WTC11 (cell line): ENCODE measurements at regions not wholly inside any gene's neighbourhood (a gene's known extent, or its start where the extent isn't known, plus 50 kb on each side); places are given as distances from the start of the nearest gene placed in this dataset.

ENCODE experiments used
- MXD4 ChIP-seq: fragments of 250-450 bp; sonication (Bioruptor Pico); IDR thresholded peaks from 2 replicates; pipeline ENCODE4 v1.8.0; 2021; ENCODE audit warnings: mild to moderate bottlenecking, moderate library complexity, borderline replicate concordance
- TF ChIP-seq, protein P1 (sequence below): fragments of 200-600 bp; IDR thresholded peaks from 2 replicates; pipeline ENCODE4 v1.8.0; 2022; ENCODE audit warnings: antibody characterized with exemption
- TF ChIP-seq, protein P2 (sequence below): sonication (generic); formaldehyde crosslinking; IDR thresholded peaks from 2 replicates; pipeline ENCODE4 v1.8.1; 2022; ENCODE audit warnings: low read depth, mild to moderate bottlenecking, moderate library complexity, missing genetic modification reagents, borderline replicate concordance
- TF ChIP-seq, protein P3 (sequence below): sonication (generic); formaldehyde crosslinking; conservative IDR thresholded peaks from 2 replicates; pipeline ENCODE4 v1.8.1; 2022; ENCODE audit warnings: mild to moderate bottlenecking, missing genetic modification reagents
- TF ChIP-seq, protein P4 (sequence below): sonication (generic); formaldehyde crosslinking; IDR thresholded peaks from 2 replicates; pipeline ENCODE4 v1.8.0; 2022; ENCODE audit warnings: mild to moderate bottlenecking, missing genetic modification reagents
- TF ChIP-seq, protein P5 (sequence below): sonication (generic); formaldehyde crosslinking; IDR thresholded peaks from 2 replicates; pipeline ENCODE4 v1.8.1; 2022; ENCODE audit warnings: low read depth, missing genetic modification reagents, borderline replicate concordance

GRCh38 chr1:96060621-96061020 lies 661.0 kb upstream of the PTBP2 start:
- TF ChIP-seq, protein P1, sequence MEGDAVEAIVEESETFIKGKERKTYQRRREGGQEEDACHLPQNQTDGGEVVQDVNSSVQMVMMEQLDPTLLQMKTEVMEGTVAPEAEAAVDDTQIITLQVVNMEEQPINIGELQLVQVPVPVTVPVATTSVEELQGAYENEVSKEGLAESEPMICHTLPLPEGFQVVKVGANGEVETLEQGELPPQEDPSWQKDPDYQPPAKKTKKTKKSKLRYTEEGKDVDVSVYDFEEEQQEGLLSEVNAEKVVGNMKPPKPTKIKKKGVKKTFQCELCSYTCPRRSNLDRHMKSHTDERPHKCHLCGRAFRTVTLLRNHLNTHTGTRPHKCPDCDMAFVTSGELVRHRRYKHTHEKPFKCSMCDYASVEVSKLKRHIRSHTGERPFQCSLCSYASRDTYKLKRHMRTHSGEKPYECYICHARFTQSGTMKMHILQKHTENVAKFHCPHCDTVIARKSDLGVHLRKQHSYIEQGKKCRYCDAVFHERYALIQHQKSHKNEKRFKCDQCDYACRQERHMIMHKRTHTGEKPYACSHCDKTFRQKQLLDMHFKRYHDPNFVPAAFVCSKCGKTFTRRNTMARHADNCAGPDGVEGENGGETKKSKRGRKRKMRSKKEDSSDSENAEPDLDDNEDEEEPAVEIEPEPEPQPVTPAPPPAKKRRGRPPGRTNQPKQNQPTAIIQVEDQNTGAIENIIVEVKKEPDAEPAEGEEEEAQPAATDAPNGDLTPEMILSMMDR, result no peak
- TF ChIP-seq, protein P2, sequence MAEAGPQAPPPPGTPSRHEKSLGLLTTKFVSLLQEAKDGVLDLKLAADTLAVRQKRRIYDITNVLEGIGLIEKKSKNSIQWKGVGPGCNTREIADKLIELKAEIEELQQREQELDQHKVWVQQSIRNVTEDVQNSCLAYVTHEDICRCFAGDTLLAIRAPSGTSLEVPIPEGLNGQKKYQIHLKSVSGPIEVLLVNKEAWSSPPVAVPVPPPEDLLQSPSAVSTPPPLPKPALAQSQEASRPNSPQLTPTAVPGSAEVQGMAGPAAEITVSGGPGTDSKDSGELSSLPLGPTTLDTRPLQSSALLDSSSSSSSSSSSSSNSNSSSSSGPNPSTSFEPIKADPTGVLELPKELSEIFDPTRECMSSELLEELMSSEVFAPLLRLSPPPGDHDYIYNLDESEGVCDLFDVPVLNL (CRISPR knock-in tag), result no peak
- TF ChIP-seq, protein P3, sequence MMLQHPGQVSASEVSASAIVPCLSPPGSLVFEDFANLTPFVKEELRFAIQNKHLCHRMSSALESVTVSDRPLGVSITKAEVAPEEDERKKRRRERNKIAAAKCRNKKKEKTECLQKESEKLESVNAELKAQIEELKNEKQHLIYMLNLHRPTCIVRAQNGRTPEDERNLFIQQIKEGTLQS (CRISPR knock-in tag), result no peak
- TF ChIP-seq, protein P4, sequence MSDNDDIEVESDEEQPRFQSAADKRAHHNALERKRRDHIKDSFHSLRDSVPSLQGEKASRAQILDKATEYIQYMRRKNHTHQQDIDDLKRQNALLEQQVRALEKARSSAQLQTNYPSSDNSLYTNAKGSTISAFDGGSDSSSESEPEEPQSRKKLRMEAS, result no peak
- no peak for TF ChIP-seq MXD4 (CRISPR knock-in tag)
- TF ChIP-seq, protein P5, sequence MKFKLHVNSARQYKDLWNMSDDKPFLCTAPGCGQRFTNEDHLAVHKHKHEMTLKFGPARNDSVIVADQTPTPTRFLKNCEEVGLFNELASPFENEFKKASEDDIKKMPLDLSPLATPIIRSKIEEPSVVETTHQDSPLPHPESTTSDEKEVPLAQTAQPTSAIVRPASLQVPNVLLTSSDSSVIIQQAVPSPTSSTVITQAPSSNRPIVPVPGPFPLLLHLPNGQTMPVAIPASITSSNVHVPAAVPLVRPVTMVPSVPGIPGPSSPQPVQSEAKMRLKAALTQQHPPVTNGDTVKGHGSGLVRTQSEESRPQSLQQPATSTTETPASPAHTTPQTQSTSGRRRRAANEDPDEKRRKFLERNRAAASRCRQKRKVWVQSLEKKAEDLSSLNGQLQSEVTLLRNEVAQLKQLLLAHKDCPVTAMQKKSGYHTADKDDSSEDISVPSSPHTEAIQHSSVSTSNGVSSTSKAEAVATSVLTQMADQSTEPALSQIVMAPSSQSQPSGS (CRISPR knock-in tag), result no peak
